GM18507 (cell line): ENCODE measurements at regions not wholly inside any gene's neighbourhood (a gene's known extent, or its start where the extent isn't known, plus 50 kb on each side); places are given as distances from the start of the nearest gene placed in this dataset.

Source experiments
- DNase-seq: peaks from one replicate; pipeline ENCODE4 v3.0.0; 2011; ENCODE audit warnings: low read depth; ENCODE audit not compliant: insufficient read length; ENCODE audit errors: extremely low spot score
- FAIRE-seq: peaks from 2 replicates; lab custom pipeline; 2011; peaks lifted over from hg19 to GRCh38; lab: Jason Lieb, UNC

- FAIRE-seq: no peak
- no peak for DNase-seq
Observed at GRCh38 chr3:69588170-69588569, 151.1 kb upstream of the MITF start.

- no peak for FAIRE-seq
- no peak for DNase-seq
Observed at GRCh38 chr3:69585472-69585871, 153.8 kb upstream of the MITF start.

DNA sequence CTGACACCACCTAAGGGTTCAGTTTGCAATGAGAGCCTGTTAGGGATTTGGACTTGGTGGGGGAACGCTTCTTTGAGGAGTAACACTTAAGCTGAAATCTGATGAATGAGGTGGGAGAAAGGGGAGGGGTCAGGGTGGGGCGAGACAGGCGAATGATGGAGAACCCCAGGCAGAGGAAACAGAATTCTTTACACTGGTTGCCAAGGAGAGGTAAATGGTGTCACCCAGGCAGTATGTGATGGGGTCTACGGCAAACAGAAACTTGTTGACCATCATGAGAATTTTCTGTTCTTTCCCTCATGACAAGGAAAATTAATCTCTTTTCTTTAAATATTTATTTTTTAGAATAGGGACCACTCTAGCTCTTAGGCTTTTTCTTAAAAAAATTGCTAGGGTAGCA, 157.2 kb upstream of the MITF start:
- DNase-seq (no peak), FAIRE-seq (no peak)

DNA sequence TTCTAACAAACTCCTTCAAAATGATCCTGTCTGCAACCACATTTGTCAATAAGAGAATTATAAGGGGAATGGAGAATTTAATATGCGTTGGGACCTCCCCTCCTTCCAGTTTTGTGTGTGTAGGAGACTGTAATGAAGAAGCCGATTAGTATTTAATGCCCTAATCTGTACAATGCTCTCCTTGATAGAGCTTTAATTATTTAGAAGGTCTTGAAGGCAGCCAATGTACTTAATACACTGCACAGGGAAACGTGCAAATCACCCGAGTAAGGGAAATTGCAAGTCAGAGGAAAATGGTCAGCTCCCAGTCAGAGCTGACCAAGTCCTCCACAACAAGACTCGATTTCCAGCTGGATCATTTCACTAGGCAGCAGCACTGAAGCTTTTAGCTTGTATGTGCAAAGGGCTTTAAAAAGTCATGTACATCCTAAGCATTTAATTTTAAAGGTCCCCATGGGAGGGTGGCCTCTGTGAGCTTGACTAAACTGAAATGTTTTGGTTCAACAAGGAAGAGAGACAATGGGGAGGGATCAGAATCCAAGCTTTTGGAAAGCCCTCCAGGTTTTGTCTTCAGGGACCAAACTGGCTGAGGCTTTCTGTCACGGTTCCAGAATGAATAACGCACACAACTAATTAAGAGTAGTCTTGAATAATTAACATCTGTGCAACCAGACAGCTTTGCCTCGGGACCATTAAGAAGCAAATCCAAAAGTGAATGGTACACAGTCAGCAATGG, 159.8 kb upstream of the MITF start:
- no peak for DNase-seq
- FAIRE-seq: no peak

GRCh38 chr3:69569520-69569919, 169.7 kb upstream of the MITF start:
- DNase-seq (no peak), FAIRE-seq (no peak)

GRCh38 chr3:69568951-69569350, 170.3 kb upstream of the MITF start:
- DNase-seq (no peak), FAIRE-seq (no peak)

- FAIRE-seq: no peak
Observed at GRCh38 chr3:69568458-69568857, 170.8 kb upstream of the MITF start.

GRCh38 chr3:69567710-69568052, 171.6 kb upstream of the MITF start:
- no peak for FAIRE-seq
- no peak for DNase-seq

More at GRCh38 chr3:69568458-69568857, 170.8 kb upstream of the MITF start:
- no peak for DNase-seq

DNA sequence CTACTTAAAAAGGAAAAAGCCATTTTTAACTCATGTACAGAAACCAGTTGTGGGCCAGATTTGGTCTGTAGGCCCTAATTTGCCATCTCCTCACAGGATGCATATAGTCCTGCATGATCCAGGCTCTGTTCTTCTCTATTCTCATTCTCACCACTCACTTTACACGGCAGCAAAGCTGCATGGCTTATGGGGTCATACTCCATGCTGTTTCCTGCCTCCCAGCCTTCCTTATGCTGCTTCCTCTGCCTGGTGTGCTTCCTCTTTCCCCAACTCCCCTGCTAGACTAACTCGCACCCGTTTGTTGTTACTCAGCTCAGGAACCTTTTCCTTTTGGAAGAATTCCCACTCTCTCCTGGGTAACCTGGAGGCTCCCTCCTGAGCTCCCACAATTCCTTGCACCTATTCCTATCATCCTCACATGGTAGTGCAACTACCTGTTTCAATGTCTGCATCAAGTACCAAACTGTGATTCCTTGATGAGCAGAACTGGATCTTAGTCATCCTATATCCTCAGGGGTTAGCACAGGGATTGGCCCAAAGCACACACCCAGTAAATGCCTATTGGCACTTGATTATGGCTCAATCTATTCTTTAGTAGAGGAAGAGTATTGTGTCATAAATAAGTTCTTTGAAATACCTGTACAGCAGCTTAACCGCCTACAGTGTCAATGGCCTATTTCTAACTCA, 172.1 kb upstream of the MITF start:
- DNase-seq: no peak
- no peak for FAIRE-seq

DNA sequence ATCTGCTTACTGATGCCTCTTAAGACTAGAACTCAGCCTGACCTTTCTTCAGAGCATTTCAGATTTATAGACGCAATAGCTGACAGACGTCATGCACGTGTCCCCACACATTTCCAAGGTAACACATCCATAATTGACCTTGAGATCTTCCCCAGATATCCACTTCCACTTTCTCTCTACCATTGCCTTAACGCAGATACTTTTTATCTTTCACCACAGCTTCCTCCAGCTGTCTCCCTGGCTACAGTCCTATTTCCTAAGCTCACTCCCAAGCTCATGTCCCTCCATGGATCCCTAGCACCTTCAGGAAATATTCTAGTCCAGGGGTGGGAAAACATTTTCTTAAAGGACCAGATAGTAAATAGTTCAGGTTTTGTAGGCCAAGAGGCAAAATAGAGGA, 173.0 kb upstream of the MITF start:
- FAIRE-seq (no peak), DNase-seq (no peak)

DNA sequence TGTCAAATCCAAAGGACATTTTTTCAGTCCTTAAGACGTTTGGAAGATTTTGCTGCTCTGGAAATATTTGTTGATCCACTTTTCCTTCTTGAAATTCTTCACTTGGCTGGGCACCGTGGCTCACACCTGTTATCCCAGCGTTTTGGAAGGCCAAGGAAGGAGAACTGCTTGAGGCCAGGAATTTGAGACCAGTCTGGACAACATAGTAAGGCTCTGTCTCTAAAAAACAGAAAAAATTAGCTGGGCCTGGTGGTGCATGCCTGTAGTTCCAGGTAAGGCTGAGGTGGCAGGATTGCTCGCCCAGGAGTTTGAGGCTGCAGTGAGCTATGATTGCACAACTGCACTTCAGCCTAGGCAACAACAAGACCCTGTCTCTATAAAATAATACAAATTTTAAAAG, 173.9 kb upstream of the MITF start:
- FAIRE-seq (no peak), DNase-seq (no peak)

DNA sequence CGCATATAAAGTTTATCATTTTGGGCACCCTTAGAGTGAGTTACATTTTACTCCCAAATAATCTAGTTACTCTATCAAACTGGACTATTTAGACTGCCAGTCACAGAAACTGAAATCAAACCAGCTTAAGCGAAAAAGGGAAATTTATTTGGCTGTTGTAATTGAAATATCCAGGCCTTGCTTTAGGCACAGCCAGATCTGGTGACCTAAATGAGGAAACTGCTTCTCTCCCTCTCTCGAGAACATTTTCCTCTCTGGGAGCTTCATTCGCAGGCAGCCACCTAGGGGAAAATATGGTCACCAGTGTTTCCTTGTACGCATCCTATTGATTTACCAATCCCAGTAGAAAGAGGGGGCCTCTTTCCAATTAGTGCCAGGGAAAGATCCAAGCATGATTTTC, 175.3 kb upstream of the MITF start:
- DNase-seq: no peak
- FAIRE-seq: no peak

- DNase-seq (no peak), FAIRE-seq (no peak)
Observed at GRCh38 chr3:69563151-69563550, 176.1 kb upstream of the MITF start.

DNA sequence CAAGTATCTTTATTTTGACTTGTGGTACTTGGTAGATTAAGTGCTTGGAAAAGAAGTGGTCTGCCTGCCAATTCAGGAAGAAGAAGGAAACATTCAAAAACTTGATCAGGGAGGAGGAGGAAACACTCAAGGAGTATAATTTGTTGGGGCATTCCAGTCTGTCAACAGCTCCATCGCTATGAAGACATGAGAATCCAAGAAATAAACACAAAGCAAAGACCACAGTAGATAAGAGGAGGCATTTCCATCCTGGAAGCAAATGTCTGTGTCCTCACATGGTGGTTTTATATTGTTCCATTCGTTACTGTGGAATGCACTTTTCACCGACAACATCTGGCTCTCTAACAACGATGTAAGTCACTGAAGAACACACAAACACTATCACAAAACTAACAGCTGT, 176.1 kb upstream of the FRMD4B start:
- FAIRE-seq: no peak
- no peak for DNase-seq

DNA sequence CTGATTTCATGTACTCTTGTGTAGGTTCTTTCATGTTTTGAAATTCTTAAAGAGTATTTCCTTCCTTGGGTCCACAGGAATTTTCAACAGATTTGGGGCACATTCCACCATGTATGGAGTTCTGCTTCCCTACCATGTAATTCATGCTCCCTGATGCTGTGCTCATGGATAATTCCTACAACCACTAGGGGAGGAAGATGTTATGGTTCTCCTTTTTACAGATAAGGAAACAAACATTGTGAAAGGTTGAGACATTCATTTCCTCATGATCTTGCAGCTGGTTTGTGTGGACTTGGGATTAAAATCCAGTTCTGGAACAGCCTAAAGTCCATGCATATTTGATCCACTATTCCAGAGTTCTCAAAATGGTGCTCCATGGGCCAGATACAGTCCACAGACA, 174.9 kb upstream of the FRMD4B start:
- DNase-seq (no peak), FAIRE-seq (no peak)

- FAIRE-seq (no peak), DNase-seq (no peak)
Observed at GRCh38 chr3:69560116-69560515, 174.2 kb upstream of the FRMD4B start.

GRCh38 chr3:69558912-69559311, 173.0 kb upstream of the FRMD4B start:
- no peak for FAIRE-seq

GRCh38 chr3:69554576-69554975, 168.7 kb upstream of the FRMD4B start:
- no peak for DNase-seq
- FAIRE-seq: no peak

More at GRCh38 chr3:69558912-69559311, 173.0 kb upstream of the FRMD4B start:
- no peak for DNase-seq

DNA sequence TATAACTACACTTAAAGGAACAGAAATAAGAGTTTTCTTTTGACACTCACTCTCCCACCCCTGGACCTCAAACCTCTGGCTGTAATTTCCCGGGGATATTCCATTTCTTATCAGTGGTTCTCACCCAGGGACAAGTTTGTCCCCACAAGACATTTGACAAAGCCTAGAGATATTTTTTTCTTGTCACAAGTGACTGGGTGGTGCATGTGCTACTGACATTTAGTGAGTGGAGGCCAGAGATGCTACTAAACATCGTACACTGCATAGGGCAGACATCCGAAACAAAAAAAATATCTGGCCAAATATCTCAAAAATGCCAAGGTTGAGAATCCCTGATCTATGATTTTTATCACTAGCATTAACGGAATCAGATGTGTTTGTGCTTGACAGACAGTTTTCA, 168.0 kb upstream of the FRMD4B start:
- DNase-seq: no peak
- no peak for FAIRE-seq

GRCh38 chr3:69547461-69547880, 161.6 kb upstream of the FRMD4B start:
- no peak for FAIRE-seq
- no peak for DNase-seq

GRCh38 chr3:69542805-69543429, 157.0 kb upstream of the FRMD4B start:
- no peak for DNase-seq
- FAIRE-seq: no peak
